ENCODE measurements at regions not wholly inside any gene's neighbourhood (a gene's known extent, or its start where the extent isn't known, plus 50 kb on each side); places are given as distances from the start of the nearest gene placed in this dataset.
A peak's percentile ranks its signal among the peaks of the same experiment; 100 is the strongest.

DNA sequence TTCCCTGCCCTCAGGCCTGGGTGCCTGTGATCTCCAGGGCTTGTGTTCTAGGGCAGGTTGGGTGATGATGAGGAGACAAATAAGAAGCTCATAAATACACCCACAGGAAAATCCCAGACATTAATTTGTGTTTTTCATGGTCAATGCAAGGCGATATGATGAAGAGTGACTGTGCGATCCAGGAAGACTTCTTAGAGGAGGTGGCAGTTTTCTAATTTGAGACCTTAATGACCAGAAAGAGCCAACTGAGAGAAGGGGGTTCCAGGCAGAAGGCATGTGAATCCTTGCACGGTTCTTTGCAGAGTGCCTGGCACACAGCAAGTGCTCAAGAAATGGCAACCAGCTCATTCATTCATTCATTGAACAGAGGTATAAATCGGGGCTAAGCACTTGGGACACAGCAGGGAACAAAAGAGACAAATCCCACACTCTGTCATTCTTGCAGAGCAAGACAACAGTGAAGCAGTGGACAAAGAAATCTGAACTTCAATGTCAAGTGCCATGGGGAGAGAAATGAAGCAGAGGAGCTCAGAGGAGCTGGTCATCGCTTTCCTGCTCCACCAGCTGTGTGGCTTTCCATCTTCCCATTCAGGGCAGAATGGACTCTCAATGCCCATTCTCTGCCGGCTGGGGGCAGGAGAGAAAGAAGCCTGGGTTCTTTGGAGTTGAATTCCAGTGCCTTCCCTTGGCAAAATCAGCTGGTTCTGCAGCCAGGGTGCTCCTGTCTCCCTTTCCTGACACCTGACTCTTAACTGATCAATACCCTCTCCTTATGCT, 128.3 kb downstream of the AACS start:
- DNase-seq, result no peak

DNA sequence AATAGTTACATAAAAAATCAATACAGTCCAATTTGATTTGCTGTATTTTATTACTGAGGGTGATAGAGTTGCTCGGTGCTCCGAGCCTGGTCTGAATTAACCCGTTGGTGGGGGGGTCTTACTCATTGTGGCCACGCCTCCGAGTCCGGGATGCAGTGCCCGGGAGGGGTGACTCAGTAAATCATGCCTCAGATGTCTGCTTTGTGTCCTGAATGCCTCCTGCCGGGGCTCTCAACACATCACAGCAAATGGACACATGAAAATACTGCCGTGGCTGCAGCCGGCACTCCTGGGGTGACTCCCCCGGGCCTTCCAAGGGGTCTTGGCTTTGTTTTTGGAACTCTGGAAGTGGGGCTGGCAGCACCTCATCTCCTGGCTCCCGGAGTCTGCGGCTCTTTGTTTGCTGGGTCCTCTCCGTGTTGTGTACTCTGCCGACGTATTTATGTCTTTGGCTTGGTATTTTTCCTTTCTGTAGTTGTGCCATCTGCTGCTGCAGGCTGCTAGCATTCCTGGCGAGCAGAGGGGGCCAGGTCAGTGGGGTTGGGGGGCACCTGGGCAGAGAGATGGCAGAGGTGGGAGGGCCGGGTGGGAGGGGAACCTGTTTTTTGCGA, 129.0 kb downstream of the AACS start:
- no peak for DNase-seq

DNA sequence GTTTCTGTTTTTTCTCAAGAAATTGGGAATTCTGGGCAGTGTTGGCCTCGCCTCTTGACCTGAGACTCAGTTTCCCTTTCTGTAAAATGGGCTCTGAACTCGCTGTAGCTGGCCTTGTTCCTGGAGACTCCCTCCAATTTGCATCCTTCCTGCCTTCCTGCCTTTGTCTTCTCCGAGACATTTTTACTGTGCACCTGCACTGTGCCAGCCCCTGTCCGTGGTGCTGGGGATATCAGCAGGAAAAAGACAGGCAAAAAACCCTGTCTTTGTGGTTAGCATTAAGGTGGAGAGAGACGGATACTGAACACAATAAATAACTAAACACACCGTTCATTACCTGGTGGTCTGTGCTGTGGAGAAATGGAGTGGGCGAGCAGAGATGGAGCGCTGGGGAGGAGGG, 129.8 kb downstream of the AACS start:
- no peak for DNase-seq

DNA sequence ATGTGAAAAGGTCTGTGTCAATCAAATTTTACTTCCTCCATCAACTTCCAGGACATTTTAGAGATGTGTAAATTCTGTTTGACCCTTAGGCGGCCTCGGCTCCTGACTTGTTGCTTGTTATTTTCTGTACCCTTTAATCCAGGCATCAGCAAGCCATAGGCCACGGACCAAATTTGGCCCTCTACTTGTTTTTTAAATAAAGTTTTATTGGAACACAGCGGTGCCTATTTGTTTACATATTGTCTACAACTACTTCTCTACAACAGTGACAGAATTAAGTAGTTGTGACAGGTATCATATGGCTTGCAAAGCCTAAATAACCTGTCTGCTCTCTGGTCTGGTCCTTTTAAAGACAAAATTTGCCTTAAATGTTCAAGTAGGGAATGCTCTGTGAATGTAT, 132.1 kb downstream of the AACS start:
- no peak for DNase-seq

DNA sequence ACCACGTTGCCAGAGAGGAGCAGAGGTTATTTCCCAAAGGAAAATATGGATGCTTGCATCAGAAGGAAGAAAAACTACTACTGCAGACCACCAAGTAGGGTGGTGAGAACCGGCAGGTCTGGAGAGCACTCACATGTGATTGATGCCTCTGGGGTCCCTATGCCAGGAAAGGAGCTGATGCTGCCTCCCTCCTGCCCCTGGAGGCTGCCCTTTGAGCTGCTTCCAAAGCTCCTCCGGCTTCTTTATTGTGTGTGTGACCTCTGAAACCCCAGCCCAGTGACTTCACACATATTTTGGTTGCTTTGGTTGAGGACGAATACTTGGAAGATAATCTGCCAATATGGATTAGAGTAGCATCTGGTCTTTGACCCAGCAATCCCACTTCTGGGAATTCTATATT, 133.4 kb downstream of the AACS start:
- no peak for DNase-seq

DNA sequence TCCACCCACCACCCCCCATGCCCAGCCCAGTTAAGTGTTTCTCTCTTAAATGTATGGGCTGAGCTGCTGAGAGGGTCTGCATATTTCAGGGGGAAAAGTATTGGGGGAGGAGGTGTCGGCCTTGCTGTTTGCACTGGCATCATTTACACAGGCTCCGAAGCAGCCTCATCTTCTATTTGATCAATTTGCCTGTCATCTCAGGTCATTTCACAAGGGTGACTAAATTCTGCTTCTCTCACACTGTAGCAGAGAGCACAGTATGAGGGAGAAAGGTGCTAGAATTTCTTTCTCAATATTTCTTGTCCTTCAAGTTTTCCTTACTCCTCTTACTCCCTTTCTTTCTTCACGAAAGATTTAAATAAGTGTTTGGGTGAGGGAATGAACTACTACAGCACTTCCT, 135.9 kb downstream of the AACS start:
- DNase-seq, result no peak

DNA sequence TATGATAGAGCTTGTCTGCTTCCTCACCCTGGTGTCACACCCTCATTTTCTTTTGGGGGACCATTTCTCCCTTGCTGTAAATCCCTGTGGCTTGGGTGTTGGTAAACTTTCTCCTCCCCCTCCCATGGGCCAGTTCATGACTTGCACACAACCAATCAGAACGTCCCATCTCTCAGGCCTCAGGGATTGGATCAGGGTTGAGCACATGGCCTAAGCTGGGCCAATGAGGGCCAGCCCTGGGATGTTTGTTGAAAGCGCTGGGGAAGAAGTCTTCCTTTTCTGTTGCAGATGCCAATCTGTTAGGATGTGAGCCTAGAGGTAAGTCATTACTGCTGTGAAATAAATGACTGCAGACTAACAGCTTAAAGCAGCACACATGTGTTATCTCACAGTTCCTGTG, 136.7 kb downstream of the AACS start:
- no peak for DNase-seq

DNA sequence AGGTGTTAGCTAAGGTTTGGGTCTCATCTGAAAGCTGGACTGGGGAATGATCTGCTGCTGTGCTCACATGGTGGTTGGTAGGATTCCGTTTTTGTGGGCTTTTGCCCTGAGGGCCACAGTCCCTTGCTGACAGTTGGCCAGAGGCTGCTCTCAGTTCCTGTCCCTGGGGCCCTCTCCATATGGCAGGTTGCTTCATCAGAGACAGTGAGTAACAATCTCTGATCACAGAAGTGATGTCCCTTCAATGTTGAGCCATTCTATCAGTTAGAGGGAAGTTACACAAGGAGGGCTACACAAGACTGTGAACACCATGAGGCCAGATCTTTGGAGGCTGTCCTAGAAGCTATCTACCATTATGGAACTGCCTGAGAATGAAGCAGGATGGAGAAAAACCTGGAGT, 137.2 kb downstream of the AACS start:
- DNase-seq, result no peak

DNA sequence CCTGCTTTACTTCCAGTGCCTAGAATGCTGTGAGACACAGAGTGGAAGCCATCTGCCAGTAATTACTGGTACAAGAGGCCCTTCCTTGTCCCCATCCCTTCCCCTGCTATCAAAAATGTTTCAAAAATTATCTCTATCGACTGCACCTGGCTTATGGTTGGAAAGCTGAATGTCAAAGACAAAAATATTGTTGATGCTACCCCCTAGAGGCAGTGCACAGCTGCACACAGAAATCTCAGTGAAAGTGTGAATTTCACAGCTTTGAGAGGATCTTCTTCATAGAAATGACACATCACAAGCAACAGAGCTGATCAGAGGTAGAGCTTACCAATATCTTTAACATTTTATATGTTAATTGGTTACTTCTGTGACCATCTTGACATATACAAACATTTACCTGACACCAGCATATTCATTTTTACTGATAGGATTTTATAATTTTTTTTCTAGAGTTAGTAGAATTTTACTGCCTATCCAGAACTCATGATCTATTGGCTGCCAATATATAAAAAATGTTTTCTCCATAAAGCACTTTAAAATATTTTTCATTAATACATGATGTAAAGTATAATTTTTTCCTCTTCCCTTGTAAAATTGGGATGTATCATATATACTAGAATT, 138.0 kb downstream of the AACS start:
- DNase-seq, result peak; percentile 53

DNA sequence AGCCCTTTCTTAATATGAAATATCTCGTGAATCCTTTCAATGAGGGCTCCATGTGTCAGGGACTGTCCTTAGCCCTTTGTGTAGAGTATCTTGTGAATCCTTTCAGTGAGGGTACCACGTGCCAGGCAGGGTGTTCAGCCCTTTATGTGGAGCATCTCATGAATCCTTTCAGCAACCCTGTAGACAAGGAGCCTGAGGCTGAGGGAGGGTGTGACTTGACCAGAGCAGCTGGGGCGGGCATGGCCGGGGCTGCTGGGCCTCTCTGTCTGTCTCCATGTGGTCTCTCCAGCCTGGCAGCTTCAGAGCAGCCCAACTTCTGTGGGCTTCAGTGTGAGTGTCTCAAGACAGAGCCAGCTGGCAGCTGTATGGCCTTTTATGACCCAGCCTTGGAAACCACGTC, 140.2 kb downstream of the AACS start:
- no peak for DNase-seq

DNA sequence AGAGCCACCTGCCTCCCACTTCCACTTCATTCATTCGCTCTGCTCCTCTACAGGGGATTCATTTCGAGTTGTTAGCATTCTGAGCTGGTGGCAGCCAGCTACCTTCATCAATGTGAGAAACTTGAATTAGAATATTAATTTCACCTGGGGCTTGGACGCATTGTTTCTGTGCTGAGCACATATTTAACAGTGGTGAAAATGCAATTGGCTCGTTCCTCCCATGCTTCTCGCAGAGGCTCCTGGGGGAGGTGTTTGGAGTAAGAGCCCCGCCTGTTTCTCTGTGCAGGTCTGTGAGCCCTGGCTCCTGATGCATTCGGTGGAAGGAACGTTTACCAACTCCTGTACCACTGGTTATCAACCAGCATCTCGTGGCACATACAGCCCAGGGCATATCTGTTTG, 141.5 kb downstream of the AACS start:
- DNase-seq, result no peak

DNA sequence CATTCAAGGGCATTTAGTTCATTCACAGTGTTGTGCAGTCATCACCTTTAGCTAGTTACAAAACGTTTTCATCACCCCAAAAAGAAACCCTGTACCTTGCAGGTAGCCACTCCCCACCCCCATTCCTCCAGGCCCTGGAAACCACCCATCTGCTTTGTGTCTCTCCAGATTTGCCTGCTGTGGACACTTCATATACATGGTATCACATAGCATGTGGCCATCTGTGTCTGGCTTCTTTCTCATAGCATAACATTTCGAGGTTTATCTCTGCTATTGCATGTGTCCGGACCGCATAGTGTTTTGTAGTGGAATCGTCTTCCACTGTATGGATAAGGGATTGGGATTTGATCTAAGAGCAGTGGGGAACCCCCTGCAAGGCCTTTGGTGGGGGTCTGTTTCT, 143.1 kb downstream of the AACS start:
- DNase-seq, result no peak

DNA sequence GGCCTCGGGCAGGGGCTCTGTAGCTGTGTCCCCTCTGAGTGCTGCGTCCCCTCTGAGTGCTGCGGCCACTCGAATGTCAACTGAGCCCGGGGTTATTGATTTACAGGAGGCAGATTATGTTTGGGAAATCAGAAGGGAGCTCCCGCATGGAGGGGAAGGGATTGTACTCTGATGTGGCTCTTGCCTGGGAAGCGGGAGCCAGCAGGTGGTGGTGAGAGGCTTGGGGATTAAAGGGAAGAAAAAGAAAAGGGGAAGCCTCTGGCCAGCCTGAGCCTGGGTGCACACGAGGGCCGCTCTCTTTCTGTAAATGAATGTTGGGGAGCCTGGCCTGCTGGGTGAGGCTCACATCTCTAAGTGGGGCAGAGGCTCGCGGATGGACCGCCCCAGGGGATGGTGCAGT, 143.7 kb downstream of the AACS start:
- no peak for DNase-seq

DNA sequence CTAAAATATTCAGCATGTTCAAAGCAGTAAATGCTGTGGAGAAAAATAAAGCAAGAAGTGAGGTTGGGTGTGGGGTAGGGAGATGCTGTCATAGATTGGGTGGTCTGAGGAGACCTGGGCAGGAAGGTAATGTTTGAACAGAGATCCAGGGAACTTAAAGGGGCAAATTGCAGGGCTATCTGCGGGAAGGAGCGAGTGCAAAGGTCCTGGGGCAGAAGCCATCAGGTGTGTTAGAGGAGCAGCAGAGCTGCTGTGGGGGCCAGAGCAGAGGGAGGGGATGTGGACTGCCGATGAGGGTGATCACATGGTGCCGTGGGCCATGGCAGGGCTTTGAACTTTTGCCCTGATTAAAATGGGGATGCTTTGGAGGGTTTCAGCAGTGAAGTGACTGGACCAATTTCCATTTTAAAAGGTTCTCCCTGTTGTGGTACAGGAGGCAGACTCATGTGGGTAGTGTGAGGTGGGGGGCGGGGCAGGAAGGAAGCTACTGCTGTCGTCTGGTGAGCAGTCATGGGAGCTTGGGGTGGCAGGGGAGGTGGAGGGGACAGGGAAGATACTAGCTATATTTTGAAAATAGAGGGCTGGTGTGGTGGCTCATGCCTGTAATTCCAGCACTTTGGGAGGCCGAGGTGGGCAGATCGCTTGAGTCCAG, 145.0 kb downstream of the AACS start:
- DNase-seq, result no peak

DNA sequence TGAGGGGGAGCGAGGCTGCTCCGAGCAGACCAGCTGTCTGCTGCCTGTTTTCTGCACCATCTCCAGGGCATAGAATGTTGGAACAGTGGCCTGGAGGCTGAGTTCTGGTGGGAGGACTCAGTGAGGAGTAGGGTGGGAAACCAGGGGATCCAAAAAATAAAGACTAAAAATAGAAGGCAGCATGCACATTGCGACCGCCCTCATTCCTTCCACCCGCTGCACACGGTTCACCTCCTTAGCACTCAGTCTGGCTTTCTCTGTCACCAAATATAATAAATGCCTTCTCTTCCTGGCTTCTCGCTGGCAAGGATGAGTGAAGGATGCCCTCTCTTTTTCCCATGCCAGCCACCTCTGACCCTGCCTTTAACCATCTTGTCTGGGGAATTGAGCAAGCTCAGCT, 146.2 kb downstream of the AACS start:
- no peak for DNase-seq

DNA sequence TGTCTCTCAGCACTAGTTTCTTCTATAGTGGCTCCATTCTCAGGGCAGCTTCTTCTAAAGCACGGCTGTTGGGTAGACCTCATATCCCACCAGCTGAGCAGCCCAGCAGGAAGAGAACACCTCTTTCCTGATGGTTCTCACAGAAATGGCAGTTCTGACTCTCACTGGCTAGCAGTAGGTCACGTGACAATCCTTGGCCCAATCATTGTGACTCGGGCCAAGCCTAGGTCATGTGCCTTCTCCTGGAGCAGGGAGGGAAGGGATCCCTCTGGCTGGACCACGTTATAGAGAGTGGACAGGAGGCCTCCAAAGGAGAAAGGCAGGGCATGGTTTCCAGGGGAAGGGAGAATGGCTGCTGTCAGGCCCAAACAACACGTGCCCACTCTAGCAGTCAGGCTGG, 149.1 kb downstream of the AACS start:
- DNase-seq, result no peak

DNA sequence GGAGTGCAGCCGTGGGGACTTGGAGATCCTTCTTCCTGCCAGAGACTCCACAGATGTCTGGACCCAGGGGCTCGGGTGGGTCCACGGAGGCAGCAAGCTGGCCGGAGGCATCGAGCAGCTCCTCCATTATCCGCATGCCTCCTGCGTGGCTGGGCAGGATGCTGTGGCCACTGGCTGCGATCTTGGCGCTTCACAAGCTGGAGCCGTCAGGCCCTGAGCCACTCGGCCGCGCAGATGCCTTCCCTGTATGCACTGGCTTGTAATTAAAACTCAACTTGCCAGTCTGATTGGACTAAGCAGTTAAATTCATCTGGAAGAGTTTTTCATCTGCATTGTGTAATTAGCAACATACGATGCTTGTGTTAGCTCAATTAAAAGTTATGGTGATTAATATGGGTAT, 151.5 kb downstream of the AACS start:
- no peak for DNase-seq

DNA sequence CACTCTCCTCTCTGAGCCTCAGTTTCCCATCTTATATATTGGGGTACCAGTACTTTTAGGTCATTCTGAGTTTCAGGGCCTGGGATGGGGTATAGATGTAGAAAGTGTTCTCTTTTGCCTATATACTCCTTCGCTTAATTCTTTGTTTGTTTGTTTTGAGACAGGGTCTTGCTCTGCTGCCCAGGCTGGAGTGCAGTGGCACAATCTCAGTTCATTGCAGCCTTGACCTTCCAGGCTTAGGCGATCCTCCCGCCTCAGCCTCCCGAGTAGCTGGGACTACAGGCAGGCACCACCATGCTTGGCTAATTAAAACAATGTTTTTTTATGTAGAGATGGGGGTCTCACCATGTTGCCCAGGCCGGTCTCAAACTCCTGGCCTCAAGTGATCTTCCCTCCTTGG, 152.1 kb downstream of the AACS start:
- no peak for DNase-seq

DNA sequence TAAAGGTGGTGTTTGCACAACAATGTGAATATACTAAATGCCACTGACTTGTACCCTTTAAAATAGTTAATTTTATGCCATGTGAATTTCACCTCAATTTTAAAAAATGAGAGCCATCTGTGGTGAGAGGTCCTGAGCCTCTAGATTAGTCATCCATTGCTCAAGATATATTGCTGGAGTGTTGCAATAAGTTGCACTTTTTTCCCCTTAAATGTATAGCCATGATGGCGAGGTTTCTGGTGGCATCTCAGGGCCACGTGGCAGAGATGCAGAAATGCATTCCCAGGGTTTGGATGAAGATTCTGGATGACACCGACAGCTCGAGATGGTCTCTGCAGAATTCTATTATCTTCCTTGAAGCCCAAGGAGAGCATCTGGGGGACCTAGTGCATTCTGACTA, 153.7 kb downstream of the AACS start:
- DNase-seq, result no peak

DNA sequence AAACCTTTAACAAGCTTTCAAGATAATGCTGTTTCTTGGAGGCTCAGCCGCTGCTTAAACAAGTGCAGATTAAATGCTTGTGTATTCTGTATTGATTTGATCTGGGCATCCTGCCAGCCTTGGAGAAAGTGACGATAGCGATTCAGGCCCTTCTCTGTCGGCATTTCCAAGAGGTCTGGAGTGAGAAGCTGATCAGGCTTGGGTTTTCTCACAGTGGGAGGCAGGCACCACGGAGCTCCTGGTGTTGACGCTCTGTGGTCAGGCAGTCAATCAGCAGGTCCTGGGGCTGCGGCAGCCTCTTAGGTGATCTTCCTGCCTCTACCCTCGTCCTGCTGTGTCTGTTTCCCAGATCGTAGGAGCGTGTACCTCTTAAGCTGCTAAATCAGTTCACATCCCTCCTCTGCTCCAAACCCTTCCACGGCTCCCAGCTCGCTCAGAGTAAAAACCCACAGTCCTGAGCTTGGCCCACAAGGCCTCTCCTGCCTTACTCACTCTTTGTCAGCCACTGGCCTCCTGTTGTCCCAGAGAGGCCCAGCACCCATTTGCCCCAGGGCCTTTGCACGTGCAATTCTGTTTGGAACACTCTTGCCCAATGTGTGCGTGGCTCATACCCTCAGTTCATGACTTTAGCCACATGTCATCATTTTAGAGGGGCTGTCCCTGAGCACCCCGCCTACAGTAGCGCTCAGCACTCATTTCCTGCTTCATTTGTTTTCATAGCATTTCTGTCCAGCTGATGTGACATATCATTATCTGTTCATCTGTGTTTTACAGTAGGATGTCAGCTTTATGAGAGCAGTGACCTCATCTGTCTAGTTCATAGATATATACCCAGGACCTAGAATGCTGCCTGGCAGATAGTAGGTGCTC, 155.4 kb downstream of the AACS start:
- DNase-seq, result no peak

DNA sequence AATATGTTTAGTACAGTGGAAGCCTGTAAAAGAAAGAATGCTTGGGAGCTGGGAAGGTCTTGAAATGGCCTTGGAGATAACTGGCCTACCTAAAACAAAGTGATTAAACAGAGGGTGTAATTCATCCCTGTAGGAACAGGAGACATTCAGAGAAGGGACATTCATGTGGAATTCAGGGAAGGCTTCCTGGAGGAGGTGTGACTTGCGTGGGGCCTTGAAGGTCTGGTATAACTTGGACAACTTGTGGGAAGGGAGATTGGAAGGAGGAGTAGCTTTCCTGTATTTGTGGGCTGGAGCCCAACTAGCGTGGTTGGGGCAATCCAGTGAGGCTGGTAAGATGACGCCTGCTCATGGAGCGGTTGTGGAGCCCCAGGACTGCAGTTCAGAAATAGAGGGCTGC, 156.4 kb downstream of the AACS start:
- DNase-seq, result no peak

DNA sequence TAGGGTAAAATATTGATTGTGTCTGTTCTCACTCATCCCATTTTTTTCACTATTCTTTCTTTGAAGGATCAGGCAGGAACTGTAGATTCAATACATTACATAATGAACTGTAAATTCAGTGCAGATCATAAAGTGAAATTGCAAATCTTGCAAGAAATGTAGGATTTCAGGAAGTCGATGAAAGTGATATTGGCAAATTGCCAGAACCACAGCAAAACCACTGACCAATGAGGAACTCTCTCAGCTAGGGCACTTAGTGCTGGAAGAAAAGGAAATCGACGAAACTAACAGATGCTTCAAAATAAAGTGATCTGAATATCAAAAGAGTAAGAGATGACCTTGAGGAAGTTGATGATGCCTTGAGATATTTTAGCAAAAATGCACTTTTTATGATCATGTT, 157.6 kb downstream of the AACS start:
- DNase-seq, result peak; percentile 30

DNA sequence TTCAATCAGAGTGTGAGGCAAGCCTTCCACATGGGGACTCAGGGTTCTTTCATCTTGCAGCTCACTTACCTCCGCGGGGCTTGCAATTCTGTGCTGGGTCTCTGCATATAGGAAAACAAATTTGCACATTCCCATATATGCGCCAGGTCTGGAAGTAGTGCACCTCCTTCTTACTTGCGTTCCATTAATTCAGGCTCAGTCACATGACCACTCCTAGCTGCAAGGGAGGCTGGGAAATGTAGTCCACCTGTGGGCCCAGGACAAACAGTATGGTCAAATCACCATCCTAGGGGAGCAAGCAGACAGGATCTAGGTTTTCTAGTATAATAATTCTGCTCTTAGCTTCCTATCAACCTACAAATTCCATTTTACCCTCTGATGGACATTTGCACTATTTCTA, 160.4 kb downstream of the AACS start:
- DNase-seq, result no peak

Data from hematopoietic multipotent progenitor cell treated with erythropoietin and hydrocortisone succinate and interleukin-3 and kit ligand, for 6 days (in vitro differentiated cells).